Vagina (tissue), 2 donors: ENCODE measurements at regions not wholly inside any gene's neighbourhood (a gene's known extent, or its start where the extent isn't known, plus 50 kb on each side); places are given as distances from the start of the nearest gene placed in this dataset.

Experiments
- POLR2A ChIP-seq, 2 donors: fragments of 450-650 bp; IDR thresholded peaks; one replicate each; pipeline ENCODE4 v1.6.1; 2017; ENCODE audit warnings: antibody characterized with exemption in 2 of 2, mild to moderate bottlenecking in 2 of 2, moderate library complexity in 2 of 2
- POLR2AphosphoS5 ChIP-seq, 2 donors: sonication (generic); formaldehyde crosslinking; IDR thresholded peaks; one replicate each; pipeline ENCODE4 v1.9.0; 2017; ENCODE audit warnings: antibody characterized with exemption in 2 of 2, mild to moderate bottlenecking in 2 of 2, low read depth in 1 of 2; ENCODE audit not compliant: insufficient read depth in 1 of 2
- TF ChIP-seq, protein P1 (sequence below), 3 experiments: fragments of 450-650 bp in 2 of 3; fragments of 200-600 bp in 1 of 3; sonication (generic) in 1 of 3; IDR thresholded peaks; one replicate each; pipeline ENCODE4 v1.5.1; 2017 to 2019; ENCODE audit warnings: antibody characterized with exemption in 3 of 3, mild to moderate bottlenecking in 2 of 3, moderate library complexity in 2 of 3

DNA sequence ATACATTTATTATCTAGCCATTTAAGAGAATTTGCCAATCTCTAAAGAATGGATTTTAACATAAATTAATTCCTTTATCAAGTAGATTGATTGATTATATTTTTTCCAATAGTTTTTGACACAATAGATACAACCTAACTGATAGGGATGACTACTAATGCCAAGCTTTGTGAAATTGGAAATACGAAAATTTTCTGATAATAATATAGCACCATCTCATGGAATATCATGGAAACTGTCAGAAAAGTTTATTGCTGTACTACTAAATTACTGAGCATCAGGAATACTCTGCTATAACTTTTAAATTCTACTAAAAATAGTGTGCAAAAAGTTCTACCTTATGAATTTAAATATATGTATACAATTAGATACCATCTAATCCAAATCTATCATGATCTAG is 101.8 kb upstream of the MAP2 start:
- TF ChIP-seq POLR2AphosphoS5 (IDR thresholded peaks at IDR 0.05; ENCODE audit: insufficient read depth in 1 of 2, low read depth in 1 of 2) = no peak
- TF ChIP-seq, protein P1, sequence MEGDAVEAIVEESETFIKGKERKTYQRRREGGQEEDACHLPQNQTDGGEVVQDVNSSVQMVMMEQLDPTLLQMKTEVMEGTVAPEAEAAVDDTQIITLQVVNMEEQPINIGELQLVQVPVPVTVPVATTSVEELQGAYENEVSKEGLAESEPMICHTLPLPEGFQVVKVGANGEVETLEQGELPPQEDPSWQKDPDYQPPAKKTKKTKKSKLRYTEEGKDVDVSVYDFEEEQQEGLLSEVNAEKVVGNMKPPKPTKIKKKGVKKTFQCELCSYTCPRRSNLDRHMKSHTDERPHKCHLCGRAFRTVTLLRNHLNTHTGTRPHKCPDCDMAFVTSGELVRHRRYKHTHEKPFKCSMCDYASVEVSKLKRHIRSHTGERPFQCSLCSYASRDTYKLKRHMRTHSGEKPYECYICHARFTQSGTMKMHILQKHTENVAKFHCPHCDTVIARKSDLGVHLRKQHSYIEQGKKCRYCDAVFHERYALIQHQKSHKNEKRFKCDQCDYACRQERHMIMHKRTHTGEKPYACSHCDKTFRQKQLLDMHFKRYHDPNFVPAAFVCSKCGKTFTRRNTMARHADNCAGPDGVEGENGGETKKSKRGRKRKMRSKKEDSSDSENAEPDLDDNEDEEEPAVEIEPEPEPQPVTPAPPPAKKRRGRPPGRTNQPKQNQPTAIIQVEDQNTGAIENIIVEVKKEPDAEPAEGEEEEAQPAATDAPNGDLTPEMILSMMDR (IDR thresholded peaks at IDR 0.05) = no peak
- TF ChIP-seq POLR2A (IDR thresholded peaks at IDR 0.05) = no peak
